ENCODE measurements at regions not wholly inside any gene's neighbourhood (a gene's known extent, or its start where the extent isn't known, plus 50 kb on each side); places are given as distances from the start of the nearest gene placed in this dataset.

GRCh38 chr2:234172532-234172931 is 122.0 kb downstream of the SPP2 start:
- Histone ChIP-seq H3K9ac (replicated peaks; ENCODE audit: extremely low read depth, insufficient read depth, low read length) (no peak overlapping the region), H3K27me3 (ENCODE audit: control insufficient read depth in 2 of 2, insufficient read depth in 2 of 2, low read length in 2 of 2) (no peaks in the 10 kb centered on the region), H3K9me1 (replicated peaks; ENCODE audit: control insufficient read depth, extremely low read depth, insufficient read depth, low read length) (no peaks in the 10 kb centered on the region), H3K4me1 (ENCODE audit: control insufficient read depth, extremely low read depth, insufficient read depth, low read length) (peaks cover 2% of the 10 kb centered on the region), H3K36me3 (ENCODE audit: control insufficient read depth in 2 of 2, extremely low read depth in 1 of 2, insufficient read depth in 2 of 2, low read length in 2 of 2) (no peaks in the 10 kb centered on the region), H3K9me3 (replicated peaks; ENCODE audit: control insufficient read depth, insufficient read depth, low read length) (no peaks in the 10 kb centered on the region), H2AFZ (ENCODE audit: low read depth, low read length) (no peak overlapping the region), H3K27ac (ENCODE audit: insufficient read depth, low read depth, low read length) (no peak overlapping the region), H3K4me3 (replicated peaks in 1 of 3; ENCODE audit: insufficient read depth in 1 of 3, low read depth in 1 of 3, low read length in 3 of 3) (no peak overlapping the region), H3K4me2 (ENCODE audit: insufficient read depth, low read length) (no peak overlapping the region), H4K20me1 (replicated peaks; ENCODE audit: control insufficient read depth, extremely low read depth, insufficient read depth, low read length) (no peaks in the 10 kb centered on the region), H3K79me2 (ENCODE audit: control insufficient read depth, insufficient read depth, low read length) (no peaks in the 10 kb centered on the region)
- BruUV-seq (replicated peaks): no TSS peak
- no peak for DNase-seq (ENCODE audit: low read depth, low spot score)
- no peak for FAIRE-seq
- ChIA-PET CTCF (interaction anchor here (0.7 kb wide), 1 partner anchor 9 kb away, joined by 3 read pairs; no protein-coding TSS in a partner anchor), POLR2A (no interaction called here)
- dilution Hi-C loops (cut with MboI; ENCODE audit: extremely low pct_ligation_motif_present, low sequenced_read_pairs) (no loop called here), intact Hi-C loops (cut with micrococcal nuclease) (no loop called here)
- no peak for TF ChIP-seq MYC (IDR thresholded peaks at IDR 0.05; ENCODE audit: low read depth, low read length)
- TF ChIP-seq MAX (IDR thresholded peaks at IDR 0.05; ENCODE audit: insufficient read depth, insufficient read length): no peak
- TF ChIP-seq GATA2 (IDR thresholded peaks at IDR 0.05; ENCODE audit: insufficient read depth, insufficient read length, low read depth, low read length): no peak
- TF ChIP-seq FOS (IDR thresholded peaks at IDR 0.05; ENCODE audit: borderline replicate concordance, insufficient read depth, low read length): no peak
- no peak for TF ChIP-seq POLR2A (IDR thresholded peaks at IDR 0.05; ENCODE audit: low read depth, low read length)
- no peak for TF ChIP-seq POLR2AphosphoS5 (IDR thresholded peaks at IDR 0.05; ENCODE audit: insufficient read depth, low read depth, low read length)
- TF ChIP-seq JUN (IDR thresholded peaks at IDR 0.05; ENCODE audit: borderline replicate concordance, insufficient read depth, insufficient read length, low read depth): no peak
- TF ChIP-seq CTCF (IDR thresholded peaks at IDR 0.05; ENCODE audit: extremely low read depth in 1 of 2, insufficient read depth in 1 of 2, low read depth in 1 of 2, low read length in 2 of 2): no peak
- no peak for TF ChIP-seq EZH2 (IDR thresholded peaks at IDR 0.05; ENCODE audit: borderline replicate concordance, low read depth, low read length, severe bottlenecking)
